Bronchial epithelial cell (primary cell): ENCODE measurements at regions not wholly inside any gene's neighbourhood (a gene's known extent, or its start where the extent isn't known, plus 50 kb on each side); places are given as distances from the start of the nearest gene placed in this dataset.

Experiments
- DNase-seq: peaks from one replicate; pipeline ENCODE4 v3.0.0-alpha.2; 2010; ENCODE audit warnings: low read depth
- FAIRE-seq: peaks from 2 replicates; lab custom pipeline; 2011; peaks lifted over from hg19 to GRCh38; lab: Jason Lieb, UNC
- H3K27me3 ChIP-seq: 2 replicates; pipeline ENCODE4 v1.5.1; 2011; ENCODE audit warnings: low read length; ENCODE audit not compliant: control insufficient read depth, insufficient read depth
- H3K36me3 ChIP-seq: 2 replicates; pipeline ENCODE4 v1.5.1; 2011; ENCODE audit warnings: low read length; ENCODE audit not compliant: control insufficient read depth, insufficient read depth
- H3K4me3 ChIP-seq: 2 replicates; pipeline ENCODE4 v1.5.1; 2011; ENCODE audit warnings: mild to moderate bottlenecking, low read depth, low read length, control low read depth
- CTCF ChIP-seq: IDR thresholded peaks from 2 replicates; pipeline ENCODE4 v1.5.1; 2011; ENCODE audit warnings: mild to moderate bottlenecking, moderate library complexity, low read length, control low read depth, inconsistent platforms; ENCODE audit not compliant: insufficient read depth, severe bottlenecking

GRCh38 chr9:31253800-31254762 is 1130.4 kb upstream of the ACO1 start:
- FAIRE-seq (no peak), DNase-seq (no peak)
- Histone ChIP-seq H3K36me3 (no peaks in the 10 kb centered on the region), H3K27me3 (no peaks in the 10 kb centered on the region), H3K4me3 (no peak overlapping the region)
- no peak for TF ChIP-seq CTCF

- no peaks in the 10 kb centered on the region for H3K36me3 ChIP-seq
- FAIRE-seq (no peak), DNase-seq (no peak)
- H3K4me3 ChIP-seq, result no peak overlapping the region
- no peak for TF ChIP-seq CTCF
- no peaks in the 10 kb centered on the region for H3K27me3 ChIP-seq
These were observed 1129.2 kb upstream of the ACO1 start for GRCh38 chr9:31255211-31255610.

- Histone ChIP-seq H3K4me3 (no peak overlapping the region), H3K36me3 (no peaks in the 10 kb centered on the region), H3K27me3 (no peaks in the 10 kb centered on the region)
- no peak for TF ChIP-seq CTCF
- DNase-seq (no peak), FAIRE-seq (no peak)
These were observed 1124.6 kb upstream of the ACO1 start for GRCh38 chr9:31259824-31260223.

GRCh38 chr9:31272456-31273295 is 1111.8 kb upstream of the ACO1 start:
- DNase-seq (peak; percentile 95), FAIRE-seq (peak; percentile 83)
- no peaks in the 10 kb centered on the region for H3K27me3 ChIP-seq
- H3K36me3 ChIP-seq, result no peaks in the 10 kb centered on the region
- no peak overlapping the region for H3K4me3 ChIP-seq
- TF ChIP-seq CTCF, result no peak

GRCh38 chr9:31275419-31275818 is 1109.0 kb upstream of the ACO1 start:
- no peak for TF ChIP-seq CTCF
- H3K4me3 ChIP-seq, result no peak overlapping the region
- peak; percentile 7 for DNase-seq
- no peaks in the 10 kb centered on the region for H3K27me3 ChIP-seq
- FAIRE-seq, result no peak
- H3K36me3 ChIP-seq, result no peaks in the 10 kb centered on the region
